ENCODE measurements at regions not wholly inside any gene's neighbourhood (a gene's known extent, or its start where the extent isn't known, plus 50 kb on each side); places are given as distances from the start of the nearest gene placed in this dataset.
"Not testable (repeated sequence)": the region's sequence is repeated elsewhere in the genome, so short reads cannot be mapped to it uniquely, and the experiment has no call there.

DNA sequence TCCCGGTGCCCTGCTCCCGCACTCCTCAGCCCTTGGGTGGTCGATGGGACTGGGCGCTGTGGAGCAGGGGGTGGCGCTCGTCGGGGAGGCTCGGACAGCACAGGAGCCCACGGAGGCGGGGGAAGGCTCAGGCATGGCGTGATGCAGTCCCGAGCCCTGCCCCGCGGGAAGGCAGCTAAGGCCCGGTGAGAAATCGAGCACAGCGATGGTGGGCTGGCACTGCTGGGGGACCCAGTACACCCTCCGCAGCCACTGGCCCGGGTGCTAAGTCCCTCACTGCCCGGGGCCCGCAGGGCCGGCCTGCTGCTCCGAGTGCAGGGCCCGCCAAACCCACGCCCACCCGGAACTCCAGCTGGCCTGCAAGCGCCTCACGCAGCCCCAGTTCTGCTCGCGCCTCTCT is 185.2 kb upstream of the FOXK1 start:
- H3K4me1 Mint-ChIP-seq (ENCODE audit: low read depth); H3K27ac Mint-ChIP-seq; CTCF ChIA-PET; POLR2A ChIA-PET; H3K36me3 Mint-ChIP-seq; DNase-seq; intact Hi-C loops (cut with micrococcal nuclease); H3K27me3 Mint-ChIP-seq; H3K4me3 Mint-ChIP-seq: not testable (repeated sequence)
- H3K9me3 Mint-ChIP-seq, result peaks cover 17% of the 10 kb centered on the region

DNA sequence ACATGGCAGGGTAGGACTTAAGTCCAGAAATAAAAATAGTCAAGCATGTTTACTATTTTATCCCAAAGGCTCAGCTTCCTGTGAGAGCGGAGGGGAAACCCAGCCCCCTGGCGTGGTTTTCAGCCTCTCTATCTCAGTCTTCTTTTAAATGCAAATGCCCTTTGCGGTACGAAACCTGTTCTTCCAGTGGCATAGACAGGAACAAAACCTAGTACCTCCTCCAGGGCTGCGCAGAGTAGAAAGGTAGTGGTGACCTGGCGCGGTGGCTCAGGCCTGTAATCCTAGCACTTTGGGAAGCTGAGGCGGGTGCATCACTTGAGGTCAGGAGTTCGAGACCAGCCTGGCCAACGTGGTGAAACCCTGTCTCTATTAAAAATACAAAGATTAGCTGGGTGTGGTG is 181.3 kb upstream of the FOXK1 start:
- Mint-ChIP-seq H3K9me3 (peaks cover 12% of the 10 kb centered on the region), H3K27me3 (peaks cover 2% of the 10 kb centered on the region), H3K27ac (no peak overlapping the region), H3K4me1 (ENCODE audit: low read depth) (no peaks in the 10 kb centered on the region), H3K36me3 (no peaks in the 10 kb centered on the region), H3K4me3 (no peak overlapping the region)
- ChIA-PET POLR2A (no interaction called here), CTCF (no interaction called here)
- intact Hi-C loops (cut with micrococcal nuclease), result no loop called here
- no peak for DNase-seq

DNA sequence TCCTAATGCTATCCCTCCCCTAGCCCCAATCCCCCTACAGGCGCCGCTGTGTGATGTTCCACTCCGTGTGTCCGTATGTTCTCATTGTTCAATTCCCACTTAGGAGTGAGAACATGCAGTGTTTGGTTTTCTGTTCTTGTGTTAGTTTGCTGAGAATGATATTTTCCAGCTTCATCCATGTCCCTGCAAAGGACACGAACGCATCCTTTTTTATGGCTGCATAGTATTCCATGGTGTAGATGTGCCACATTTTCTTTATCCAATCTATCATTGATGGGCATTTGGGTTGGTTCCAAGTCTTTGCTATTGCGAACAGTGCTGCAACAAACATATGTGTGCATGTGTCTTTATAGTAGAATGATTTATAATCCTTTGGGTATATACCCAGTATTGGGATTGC is 174.2 kb upstream of the FOXK1 start:
- CTCF ChIA-PET; POLR2A ChIA-PET; H3K4me3 Mint-ChIP-seq; H3K27ac Mint-ChIP-seq; H3K36me3 Mint-ChIP-seq; H3K27me3 Mint-ChIP-seq; intact Hi-C loops (cut with micrococcal nuclease); DNase-seq; H3K4me1 Mint-ChIP-seq (ENCODE audit: low read depth): not testable (repeated sequence)
- H3K9me3 Mint-ChIP-seq, result peaks cover 16% of the 10 kb centered on the region

DNA sequence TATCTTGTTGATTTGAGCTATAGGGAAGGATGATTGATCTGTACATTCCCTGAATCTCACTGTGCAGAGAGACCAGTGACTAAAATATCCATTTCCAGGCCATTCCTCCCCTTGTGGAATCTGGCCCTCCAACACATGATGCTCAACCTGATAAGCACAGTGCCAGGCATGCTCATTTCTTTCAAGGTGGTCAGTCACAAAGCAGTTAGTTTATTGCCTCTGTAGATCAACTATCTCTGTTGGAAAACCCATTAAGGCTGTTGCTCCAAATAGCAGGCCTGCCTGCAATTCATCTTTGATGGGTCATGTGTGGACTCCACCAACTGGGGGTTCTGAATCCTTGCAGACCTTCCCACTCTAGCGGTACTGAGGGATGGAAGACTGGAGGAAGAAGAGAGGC is 168.6 kb upstream of the FOXK1 start:
- no peak overlapping the region for H3K4me3 Mint-ChIP-seq
- no peak for DNase-seq
- intact Hi-C loops (cut with micrococcal nuclease), result no loop called here
- CTCF ChIA-PET, result no interaction called here
- POLR2A ChIA-PET, result interaction anchor here (0.7 kb wide), 1 partner anchor 401 kb away, joined by 3 read pairs; no protein-coding TSS in a partner anchor
- H3K27ac Mint-ChIP-seq, result no peak overlapping the region
- H3K9me3 Mint-ChIP-seq, result peaks cover 14% of the 10 kb centered on the region
- H3K36me3 Mint-ChIP-seq, result peaks cover 1% of the 10 kb centered on the region
- H3K27me3 Mint-ChIP-seq, result peaks cover 3% of the 10 kb centered on the region
- H3K4me1 Mint-ChIP-seq (ENCODE audit: low read depth), result no peaks in the 10 kb centered on the region

DNA sequence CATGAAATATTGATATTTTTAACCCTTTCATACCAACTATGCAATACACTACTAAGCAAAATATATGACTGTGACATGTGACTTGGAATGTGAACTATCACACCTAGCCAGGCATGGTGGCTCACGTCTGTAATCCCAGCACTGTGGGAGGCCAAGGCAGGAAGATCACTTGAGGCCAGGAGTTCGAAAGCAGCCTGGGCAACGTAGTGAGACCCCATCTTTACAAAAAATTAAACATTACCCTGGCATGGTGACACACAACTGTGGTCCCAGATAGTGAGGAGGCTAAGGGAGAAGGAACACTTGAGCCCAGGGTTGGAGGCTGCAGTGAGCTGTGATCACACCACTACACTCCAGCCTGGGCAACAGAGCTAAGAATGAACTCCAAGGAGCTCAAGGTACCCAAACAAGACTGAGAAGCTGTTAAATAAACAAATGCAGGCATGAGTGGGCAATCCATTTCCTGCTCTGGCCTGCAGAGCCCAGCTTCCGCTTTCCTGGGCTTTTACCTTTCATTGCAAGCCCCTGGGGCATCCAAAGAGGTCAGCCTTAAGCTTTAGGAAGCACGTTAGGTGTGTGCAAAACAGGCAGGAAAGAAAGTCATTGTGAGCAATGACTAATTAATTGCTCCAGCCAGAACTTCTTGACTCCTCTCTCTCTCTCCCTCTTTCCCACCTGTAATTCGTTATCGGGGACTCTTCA is 162.1 kb upstream of the FOXK1 start:
- ChIA-PET POLR2A (no interaction called here), CTCF (no interaction called here)
- Mint-ChIP-seq H3K27ac (no peak overlapping the region), H3K27me3 (peaks cover 6% of the 10 kb centered on the region), H3K9me3 (no peaks in the 10 kb centered on the region), H3K4me1 (ENCODE audit: low read depth) (no peaks in the 10 kb centered on the region), H3K36me3 (no peaks in the 10 kb centered on the region), H3K4me3 (no peak overlapping the region)
- no peak for DNase-seq
- intact Hi-C loops (cut with micrococcal nuclease), result no loop called here

DNA sequence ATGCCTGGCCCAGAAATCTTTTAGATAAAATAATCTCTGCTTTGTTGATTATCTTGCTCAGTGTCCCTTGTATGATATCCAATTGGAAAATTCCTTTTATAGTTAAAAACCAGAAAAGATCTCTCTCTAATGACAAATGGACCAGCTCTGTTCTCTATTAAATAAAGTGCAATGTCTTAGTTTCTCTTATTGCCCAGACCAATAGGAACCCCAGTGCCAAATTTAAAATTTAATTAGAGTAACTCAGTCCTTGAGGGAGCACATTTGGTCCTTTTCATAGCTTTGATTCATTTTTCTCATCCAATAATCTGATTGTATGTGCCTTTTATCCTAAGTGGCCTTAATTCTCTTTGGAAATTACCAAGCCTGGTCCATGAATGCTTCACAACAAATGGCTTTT is 158.9 kb upstream of the FOXK1 start:
- Mint-ChIP-seq H3K27me3 (peaks cover 9% of the 10 kb centered on the region), H3K4me1 (ENCODE audit: low read depth) (no peaks in the 10 kb centered on the region), H3K9me3 (no peaks in the 10 kb centered on the region), H3K36me3 (no peaks in the 10 kb centered on the region), H3K4me3 (no peak overlapping the region), H3K27ac (no peak overlapping the region)
- intact Hi-C loops (cut with micrococcal nuclease), result no loop called here
- ChIA-PET POLR2A (no interaction called here), CTCF (no interaction called here)
- no peak for DNase-seq

DNA sequence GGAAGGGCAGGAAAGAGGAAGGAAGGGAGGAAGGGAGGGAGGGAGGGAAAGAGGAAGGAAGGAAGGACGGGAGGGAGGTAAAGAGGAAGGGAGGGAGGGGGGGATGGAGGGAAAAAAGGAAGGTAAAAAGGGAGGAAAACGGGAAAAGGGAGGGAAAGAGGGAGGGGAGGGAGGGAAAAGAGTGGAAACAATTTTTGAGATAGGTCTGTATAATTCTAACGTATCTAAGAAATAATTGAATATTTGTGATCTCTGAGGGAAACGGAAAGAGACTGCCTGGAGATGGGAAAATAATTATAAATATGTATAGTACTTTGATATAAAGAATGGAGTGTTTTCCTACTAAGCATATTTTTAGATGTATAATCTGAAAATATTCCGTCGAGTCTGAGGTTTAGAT is 158.2 kb upstream of the FOXK1 start:
- Mint-ChIP-seq H3K27ac (no peak overlapping the region), H3K9me3 (no peaks in the 10 kb centered on the region), H3K4me3 (no peak overlapping the region), H3K4me1 (ENCODE audit: low read depth) (no peaks in the 10 kb centered on the region), H3K36me3 (no peaks in the 10 kb centered on the region), H3K27me3 (peaks cover 9% of the 10 kb centered on the region)
- POLR2A ChIA-PET, result no interaction called here
- intact Hi-C loops (cut with micrococcal nuclease), result no loop called here
- CTCF ChIA-PET, result no interaction called here
- DNase-seq, result no peak

DNA sequence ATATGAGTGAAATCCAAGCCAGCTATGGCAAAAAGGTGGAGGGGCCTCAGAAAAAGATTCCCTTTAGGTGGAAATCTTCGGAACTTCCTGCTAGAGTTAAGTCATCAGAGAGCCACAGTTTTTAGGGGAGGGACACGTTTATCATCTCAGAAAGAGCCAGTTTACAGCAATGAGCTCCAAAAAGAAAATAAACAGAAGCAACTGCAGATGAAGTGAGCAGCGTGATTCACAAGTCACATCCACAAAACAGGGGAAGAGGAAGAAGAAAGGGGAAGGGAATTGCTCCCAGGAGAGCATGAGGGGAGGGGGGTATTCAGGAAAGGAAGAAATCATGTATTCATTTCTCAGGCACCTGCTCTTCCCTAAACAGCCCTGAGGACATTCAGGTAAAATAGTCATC is 156.2 kb upstream of the FOXK1 start:
- Mint-ChIP-seq H3K36me3 (no peaks in the 10 kb centered on the region), H3K4me3 (no peak overlapping the region), H3K9me3 (no peaks in the 10 kb centered on the region), H3K27me3 (peaks cover 9% of the 10 kb centered on the region), H3K27ac (no peak overlapping the region), H3K4me1 (ENCODE audit: low read depth) (no peaks in the 10 kb centered on the region)
- CTCF ChIA-PET, result no interaction called here
- POLR2A ChIA-PET, result no interaction called here
- intact Hi-C loops (cut with micrococcal nuclease), result no loop called here
- DNase-seq, result no peak

DNA sequence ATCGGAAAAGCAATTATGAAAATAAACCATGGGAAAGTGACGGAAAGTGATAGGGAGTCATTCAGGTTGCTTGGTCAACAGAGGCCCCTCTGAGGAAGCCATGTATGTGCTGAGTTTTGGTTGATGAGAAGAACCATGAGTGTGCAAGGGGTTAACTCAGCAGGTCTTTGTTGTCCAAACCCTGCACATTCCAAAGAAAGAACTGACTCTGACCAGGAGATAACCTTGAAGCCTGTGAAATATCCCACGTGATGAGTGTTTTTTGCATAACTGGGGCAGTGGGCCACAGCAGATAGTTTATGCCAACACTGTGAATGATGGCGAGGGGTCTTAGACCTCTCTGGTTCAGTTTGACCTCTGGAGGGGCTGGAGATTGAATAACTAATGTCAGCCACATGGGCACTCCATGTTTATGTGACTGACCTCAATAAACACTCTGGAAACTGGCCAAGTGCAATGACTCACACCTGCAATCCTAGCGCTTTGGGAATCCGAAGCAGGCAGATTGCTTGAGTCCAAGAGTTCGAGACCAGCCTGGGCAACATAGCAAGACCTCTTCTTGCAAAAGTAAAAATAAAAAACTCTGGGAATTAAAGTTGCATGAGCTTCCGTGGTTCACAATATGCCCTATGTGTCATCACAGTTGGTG is 154.0 kb upstream of the FOXK1 start:
- DNase-seq, result no peak
- Mint-ChIP-seq H3K4me3 (no peak overlapping the region), H3K27me3 (peaks cover 7% of the 10 kb centered on the region), H3K9me3 (no peaks in the 10 kb centered on the region), H3K4me1 (ENCODE audit: low read depth) (no peaks in the 10 kb centered on the region), H3K27ac (no peak overlapping the region), H3K36me3 (no peaks in the 10 kb centered on the region)
- POLR2A ChIA-PET, result interaction anchor here (0.6 kb wide), 1 partner anchor 1812 kb away, joined by 3 read pairs; no protein-coding TSS in a partner anchor
- intact Hi-C loops (cut with micrococcal nuclease), result no loop called here
- CTCF ChIA-PET, result no interaction called here

DNA sequence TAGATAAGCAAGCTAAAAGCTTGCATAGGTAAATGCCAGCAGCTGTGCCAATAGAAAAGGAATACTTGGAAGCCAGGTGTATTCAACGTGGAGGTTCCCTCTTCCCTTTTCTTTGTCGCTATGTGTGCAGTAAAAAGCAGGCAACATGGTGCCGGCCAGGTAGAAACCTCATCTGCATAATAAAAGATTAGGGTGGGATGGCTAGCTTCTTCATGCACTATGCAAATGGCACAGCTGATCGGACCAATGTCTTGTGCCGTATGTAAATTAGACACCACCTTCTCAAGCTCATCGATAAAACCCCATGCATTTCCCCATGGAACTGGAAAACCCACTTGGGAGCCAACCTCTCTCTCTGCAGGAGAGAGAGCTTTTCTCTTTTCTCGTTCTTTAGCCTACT is 150.9 kb upstream of the FOXK1 start:
- Mint-ChIP-seq H3K36me3 (no peaks in the 10 kb centered on the region), H3K9me3 (no peaks in the 10 kb centered on the region), H3K27ac (no peak overlapping the region), H3K27me3 (peaks cover 3% of the 10 kb centered on the region), H3K4me1 (ENCODE audit: low read depth) (no peaks in the 10 kb centered on the region), H3K4me3 (no peak overlapping the region)
- no peak for DNase-seq
- intact Hi-C loops (cut with micrococcal nuclease), result no loop called here
- CTCF ChIA-PET, result no interaction called here
- POLR2A ChIA-PET, result no interaction called here

DNA sequence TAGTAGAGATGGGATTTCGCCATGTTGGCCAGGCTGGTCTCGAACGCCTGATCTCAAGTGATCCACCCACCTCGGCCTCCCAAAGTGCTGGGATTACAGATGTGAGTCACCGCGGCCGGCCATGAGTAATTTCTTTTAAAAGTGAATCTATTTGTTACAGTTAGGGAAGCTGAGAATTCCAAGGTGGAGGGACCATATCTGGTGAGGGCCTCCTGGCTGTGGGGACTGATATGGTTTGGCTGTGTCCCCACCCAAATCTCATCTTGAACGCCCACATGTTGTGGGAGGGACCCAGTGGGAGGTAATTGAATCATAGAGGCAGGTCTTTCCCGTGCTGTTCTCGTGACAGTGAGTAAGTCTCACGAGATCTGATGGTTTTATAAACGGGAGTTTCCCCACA is 148.8 kb upstream of the FOXK1 start:
- H3K36me3 Mint-ChIP-seq; H3K27ac Mint-ChIP-seq; POLR2A ChIA-PET; H3K27me3 Mint-ChIP-seq; DNase-seq; H3K9me3 Mint-ChIP-seq; H3K4me1 Mint-ChIP-seq (ENCODE audit: low read depth); CTCF ChIA-PET; H3K4me3 Mint-ChIP-seq; intact Hi-C loops (cut with micrococcal nuclease): not testable (repeated sequence)

DNA sequence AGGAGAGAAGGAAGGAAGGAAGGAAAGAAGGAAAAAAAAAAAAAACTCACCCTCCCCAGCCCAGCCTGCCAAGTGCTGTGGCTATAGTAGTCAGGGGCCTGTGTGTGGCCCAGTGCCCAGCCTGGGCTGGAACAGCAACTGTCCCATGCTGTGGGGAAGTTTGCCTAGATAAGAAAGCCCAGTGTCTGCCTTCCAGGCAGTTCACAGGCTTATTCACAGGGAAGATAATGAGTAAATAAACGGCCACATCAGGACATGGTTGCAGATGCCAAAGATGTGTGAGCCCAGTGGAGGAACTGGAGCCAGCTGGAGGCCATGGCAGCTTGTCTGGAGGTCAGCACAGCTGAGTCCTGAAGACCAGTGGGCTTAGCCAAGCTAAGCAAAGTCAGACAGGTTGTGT is 132.4 kb upstream of the FOXK1 start:
- H3K36me3 Mint-ChIP-seq, result no peaks in the 10 kb centered on the region
- no peak for DNase-seq
- CTCF ChIA-PET, result no interaction called here
- no peak overlapping the region for H3K4me3 Mint-ChIP-seq
- intact Hi-C loops (cut with micrococcal nuclease), result no loop called here
- peaks cover 19% of the 10 kb centered on the region for H3K9me3 Mint-ChIP-seq
- no peak overlapping the region for H3K27ac Mint-ChIP-seq
- POLR2A ChIA-PET, result no interaction called here
- H3K4me1 Mint-ChIP-seq (ENCODE audit: low read depth), result no peaks in the 10 kb centered on the region
- H3K27me3 Mint-ChIP-seq, result peaks cover 8% of the 10 kb centered on the region

DNA sequence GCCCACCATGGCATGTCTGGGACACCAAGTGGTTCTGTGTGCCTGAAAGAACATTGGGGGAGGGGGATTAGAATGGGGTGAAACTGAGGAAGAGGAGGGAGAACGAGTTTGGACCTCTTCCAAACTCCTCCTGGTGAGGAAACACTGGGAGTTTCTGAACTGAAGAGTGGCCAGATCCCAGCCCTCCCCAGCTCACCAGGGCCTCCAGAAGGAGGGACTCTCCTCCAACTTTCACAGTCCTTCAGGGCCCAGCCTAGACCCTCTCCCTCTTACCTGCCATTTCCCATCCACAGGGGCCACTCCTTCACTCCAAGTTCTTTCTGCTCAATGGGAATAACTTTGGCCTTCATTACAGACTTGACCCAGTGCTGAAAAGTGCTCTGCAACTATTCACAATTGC is 132.0 kb upstream of the FOXK1 start:
- ChIA-PET CTCF (no interaction called here), POLR2A (no interaction called here)
- no peak overlapping the region for H3K4me3 Mint-ChIP-seq
- intact Hi-C loops (cut with micrococcal nuclease), result no loop called here
- no peaks in the 10 kb centered on the region for H3K36me3 Mint-ChIP-seq
- peaks cover 8% of the 10 kb centered on the region for H3K27me3 Mint-ChIP-seq
- peaks cover 21% of the 10 kb centered on the region for H3K9me3 Mint-ChIP-seq
- no peaks in the 10 kb centered on the region for H3K4me1 Mint-ChIP-seq (ENCODE audit: low read depth)
- no peak overlapping the region for H3K27ac Mint-ChIP-seq
- no peak for DNase-seq
